DND-41 (cell line): ENCODE measurements at regions not wholly inside any gene's neighbourhood (a gene's known extent, or its start where the extent isn't known, plus 50 kb on each side); places are given as distances from the start of the nearest gene placed in this dataset.

Experiments used
- ATAC-seq: fragments of 200-7000 bp; cut with Tn5 transposase; 3 replicates; pipeline ENCODE4 v1.9.1; 2021; ENCODE audit warnings: low read depth; ENCODE audit not compliant: insufficient read depth
- DNase-seq: peaks from one replicate; pipeline ENCODE4 v3.0.0-alpha.2; 2020
- H2AFZ ChIP-seq: 2 replicates; pipeline ENCODE4 v1.6.0; 2012; ENCODE audit warnings: low read depth, low read length
- H3K27ac ChIP-seq: 2 replicates; pipeline ENCODE4 v1.5.1; 2012; ENCODE audit warnings: low read length, inconsistent platforms
- H3K27me3 ChIP-seq: fragments of 200-600 bp; sonication (generic); 2 replicates; pipeline ENCODE4 v1.6.0; 2012; ENCODE audit warnings: low read length, mild to moderate bottlenecking, inconsistent platforms; ENCODE audit not compliant: insufficient read depth, poor library complexity
- H3K36me3 ChIP-seq: 2 replicates; pipeline ENCODE4 v1.5.1; 2012; ENCODE audit warnings: low read length, inconsistent platforms; ENCODE audit not compliant: insufficient read depth
- H3K4me1 ChIP-seq: 2 replicates; pipeline ENCODE4 v1.5.1; 2012; ENCODE audit warnings: mild to moderate bottlenecking, low read length; ENCODE audit not compliant: insufficient read depth
- H3K4me2 ChIP-seq: 2 replicates; pipeline ENCODE4 v1.6.0; 2012; ENCODE audit warnings: mild to moderate bottlenecking, moderate library complexity, low read length, inconsistent platforms; ENCODE audit not compliant: insufficient read depth
- H3K4me3 ChIP-seq, 2 experiments: fragments of 200-600 bp in 1 of 2; shearing (Covaris generic) in 1 of 2; 2 replicates each; pipeline ENCODE4 v1.5.1; 2012 to 2016; ENCODE audit warnings: inconsistent platforms in 2 of 2, low read length in 2 of 2, mild to moderate bottlenecking in 2 of 2, low read depth in 1 of 2, moderate library complexity in 1 of 2
- H3K79me2 ChIP-seq: 2 replicates; pipeline ENCODE4 v1.6.0; 2012; ENCODE audit warnings: low read length, inconsistent platforms; ENCODE audit not compliant: insufficient read depth
- H3K9ac ChIP-seq: 2 replicates; pipeline ENCODE4 v1.6.0; 2012; ENCODE audit warnings: low read depth, mild to moderate bottlenecking, inconsistent platforms, low read length, moderate library complexity
- H3K9me3 ChIP-seq: 2 replicates; pipeline ENCODE4 v1.5.1; 2012; ENCODE audit warnings: low read length, moderate library complexity, mild to moderate bottlenecking, inconsistent platforms; ENCODE audit not compliant: insufficient read depth, severe bottlenecking
- H4K20me1 ChIP-seq: 2 replicates; pipeline ENCODE4 v1.6.0; 2012; ENCODE audit warnings: low read length; ENCODE audit not compliant: insufficient read depth
- EZH2 ChIP-seq: IDR thresholded peaks from 3 replicates; pipeline ENCODE4 v1.6.1; 2012; ENCODE audit warnings: borderline replicate concordance, low read depth, mild to moderate bottlenecking, moderate library complexity, low read length, inconsistent platforms; ENCODE audit not compliant: severe bottlenecking
- TF ChIP-seq, protein P1 (sequence below): IDR thresholded peaks from 2 replicates; pipeline ENCODE4 v1.5.1; 2012; ENCODE audit warnings: borderline replicate concordance, low read length, moderate library complexity, mild to moderate bottlenecking; ENCODE audit not compliant: poor library complexity, severe bottlenecking; ENCODE audit errors: extremely low read depth

DNA sequence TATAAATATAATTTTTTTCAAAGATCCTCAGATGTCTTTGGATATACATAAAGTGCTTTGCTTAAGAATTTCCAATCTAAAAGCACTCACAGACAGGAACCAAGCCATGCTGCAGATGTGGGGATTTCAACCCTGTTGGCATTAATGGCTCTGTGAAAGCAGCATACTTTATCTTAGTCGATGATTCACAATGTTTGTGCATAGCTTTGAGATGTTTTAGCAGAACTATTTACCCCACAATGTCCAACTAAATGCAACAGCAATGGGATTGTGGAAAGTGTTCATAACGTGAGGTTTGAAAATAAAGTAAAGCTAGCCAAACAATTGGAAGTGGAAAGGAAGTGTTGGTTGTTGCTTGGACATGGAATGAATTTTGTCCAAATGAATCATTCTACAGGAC, 371.4 kb downstream of the SOX2 start:
- H3K27me3 ChIP-seq = no peaks in the 10 kb centered on the region
- TF ChIP-seq, protein P1, sequence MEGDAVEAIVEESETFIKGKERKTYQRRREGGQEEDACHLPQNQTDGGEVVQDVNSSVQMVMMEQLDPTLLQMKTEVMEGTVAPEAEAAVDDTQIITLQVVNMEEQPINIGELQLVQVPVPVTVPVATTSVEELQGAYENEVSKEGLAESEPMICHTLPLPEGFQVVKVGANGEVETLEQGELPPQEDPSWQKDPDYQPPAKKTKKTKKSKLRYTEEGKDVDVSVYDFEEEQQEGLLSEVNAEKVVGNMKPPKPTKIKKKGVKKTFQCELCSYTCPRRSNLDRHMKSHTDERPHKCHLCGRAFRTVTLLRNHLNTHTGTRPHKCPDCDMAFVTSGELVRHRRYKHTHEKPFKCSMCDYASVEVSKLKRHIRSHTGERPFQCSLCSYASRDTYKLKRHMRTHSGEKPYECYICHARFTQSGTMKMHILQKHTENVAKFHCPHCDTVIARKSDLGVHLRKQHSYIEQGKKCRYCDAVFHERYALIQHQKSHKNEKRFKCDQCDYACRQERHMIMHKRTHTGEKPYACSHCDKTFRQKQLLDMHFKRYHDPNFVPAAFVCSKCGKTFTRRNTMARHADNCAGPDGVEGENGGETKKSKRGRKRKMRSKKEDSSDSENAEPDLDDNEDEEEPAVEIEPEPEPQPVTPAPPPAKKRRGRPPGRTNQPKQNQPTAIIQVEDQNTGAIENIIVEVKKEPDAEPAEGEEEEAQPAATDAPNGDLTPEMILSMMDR = no peak
- TF ChIP-seq EZH2 = no peak
- no peaks in the 10 kb centered on the region for H3K4me1 ChIP-seq
- ATAC-seq = no peak
- no peak overlapping the region for H3K4me3 ChIP-seq
- no peak overlapping the region for H3K4me2 ChIP-seq
- H4K20me1 ChIP-seq = no peaks in the 10 kb centered on the region
- no peaks in the 10 kb centered on the region for H3K36me3 ChIP-seq
- no peak for DNase-seq
- no peak overlapping the region for H3K9ac ChIP-seq
- no peaks in the 10 kb centered on the region for H3K9me3 ChIP-seq
- no peaks in the 10 kb centered on the region for H3K79me2 ChIP-seq
- no peak overlapping the region for H3K27ac ChIP-seq
- no peak overlapping the region for H2AFZ ChIP-seq

DNA sequence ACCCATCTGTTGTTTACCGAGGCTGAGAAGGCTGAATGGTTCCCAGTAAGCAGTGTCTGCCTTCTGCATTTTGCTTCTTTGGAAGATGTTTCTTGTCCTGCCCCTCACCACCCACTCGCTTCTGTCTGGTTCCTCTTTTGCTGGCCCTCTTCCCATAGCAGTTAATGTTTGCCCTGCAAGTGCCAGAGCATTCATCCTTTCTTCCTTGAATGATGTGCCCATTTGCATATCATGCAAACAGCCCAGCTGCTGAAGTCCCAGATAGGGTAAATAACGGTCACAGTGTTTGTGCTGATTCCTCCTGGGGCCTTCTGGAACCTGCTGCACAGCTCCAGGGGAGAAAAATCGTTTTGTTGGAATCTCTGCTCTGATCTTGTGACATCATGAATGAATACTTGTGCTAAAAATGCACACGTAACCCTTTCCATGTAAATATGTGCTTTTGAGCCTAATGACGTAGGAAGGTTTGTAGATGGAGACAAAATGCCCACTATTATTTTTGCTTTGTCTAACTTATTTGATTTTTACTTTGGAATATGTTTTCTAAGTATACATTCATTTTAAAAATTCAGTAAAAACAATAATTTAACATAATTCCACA, 381.0 kb downstream of the SOX2 start:
- H3K4me2 ChIP-seq = no peak overlapping the region
- H3K36me3 ChIP-seq = no peaks in the 10 kb centered on the region
- no peaks in the 10 kb centered on the region for H3K9me3 ChIP-seq
- ATAC-seq (no peak), DNase-seq (no peak)
- H2AFZ ChIP-seq = no peak overlapping the region
- H3K4me3 ChIP-seq = no peak overlapping the region
- no peaks in the 10 kb centered on the region for H4K20me1 ChIP-seq
- no peak overlapping the region for H3K27ac ChIP-seq
- H3K27me3 ChIP-seq = no peaks in the 10 kb centered on the region
- H3K4me1 ChIP-seq = no peaks in the 10 kb centered on the region
- H3K9ac ChIP-seq = no peak overlapping the region
- TF ChIP-seq EZH2 = no peak
- TF ChIP-seq, protein P1 = no peak
- no peaks in the 10 kb centered on the region for H3K79me2 ChIP-seq

DNA sequence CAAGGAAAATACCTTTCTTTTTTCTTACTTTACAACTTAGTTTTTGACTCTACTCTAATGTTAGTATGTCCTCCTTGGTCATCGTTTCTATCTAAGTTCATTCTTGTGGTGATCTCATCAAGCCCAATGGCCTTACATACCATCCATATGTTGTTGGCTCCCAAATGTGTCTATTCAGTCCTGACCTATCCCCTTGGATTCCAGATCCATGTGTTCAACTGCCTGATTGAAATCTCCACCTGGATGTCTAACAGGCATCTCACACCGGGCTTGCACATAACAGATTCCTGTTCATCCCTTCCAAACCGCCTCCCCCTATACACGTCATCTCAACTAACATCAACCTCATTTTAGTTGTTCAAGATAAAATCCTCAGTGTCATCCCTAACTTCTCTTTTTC, 382.6 kb downstream of the SOX2 start:
- H3K9me3 ChIP-seq = no peaks in the 10 kb centered on the region
- no peaks in the 10 kb centered on the region for H3K27me3 ChIP-seq
- H3K4me2 ChIP-seq = no peak overlapping the region
- H3K4me3 ChIP-seq = no peak overlapping the region
- no peaks in the 10 kb centered on the region for H3K36me3 ChIP-seq
- DNase-seq (no peak), ATAC-seq (no peak)
- no peak overlapping the region for H3K27ac ChIP-seq
- no peaks in the 10 kb centered on the region for H3K4me1 ChIP-seq
- TF ChIP-seq, protein P1 = no peak
- TF ChIP-seq EZH2 = no peak
- no peak overlapping the region for H2AFZ ChIP-seq
- H3K79me2 ChIP-seq = no peaks in the 10 kb centered on the region
- H3K9ac ChIP-seq = no peak overlapping the region
- H4K20me1 ChIP-seq = no peaks in the 10 kb centered on the region

DNA sequence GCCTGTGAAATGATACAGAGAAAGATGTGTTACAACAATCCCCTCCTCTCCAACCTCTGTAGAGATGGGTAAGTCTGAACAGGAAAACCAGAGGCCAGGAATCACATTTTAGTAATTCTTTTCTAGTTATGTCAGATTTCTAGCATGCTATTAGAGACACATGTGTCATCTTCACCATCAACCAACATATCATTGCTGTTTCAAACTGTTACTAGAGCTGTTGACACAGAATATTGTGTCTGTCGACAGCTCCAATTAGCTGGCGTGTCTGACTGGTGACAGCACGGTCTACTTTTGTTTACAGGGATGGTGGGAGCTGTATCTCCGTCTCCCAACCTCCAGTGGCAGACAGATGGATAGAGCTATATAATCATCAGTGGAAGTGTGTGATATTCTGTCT, 393.2 kb downstream of the SOX2 start:
- H3K79me2 ChIP-seq = no peaks in the 10 kb centered on the region
- no peak overlapping the region for H2AFZ ChIP-seq
- no peak overlapping the region for H3K4me2 ChIP-seq
- no peaks in the 10 kb centered on the region for H3K4me1 ChIP-seq
- H3K27me3 ChIP-seq = no peaks in the 10 kb centered on the region
- no peaks in the 10 kb centered on the region for H3K36me3 ChIP-seq
- DNase-seq = no peak
- H3K27ac ChIP-seq = no peak overlapping the region
- H3K9ac ChIP-seq = no peak overlapping the region
- TF ChIP-seq EZH2 = no peak
- TF ChIP-seq, protein P1 = no peak
- no peaks in the 10 kb centered on the region for H4K20me1 ChIP-seq
- no peak for ATAC-seq
- H3K4me3 ChIP-seq = no peak overlapping the region
- H3K9me3 ChIP-seq = peaks cover 5% of the 10 kb centered on the region
